CD4-positive, CD25-positive, alpha-beta regulatory T cell (primary cell): ENCODE measurements at regions not wholly inside any gene's neighbourhood (a gene's known extent, or its start where the extent isn't known, plus 50 kb on each side); places are given as distances from the start of the nearest gene placed in this dataset.

Experiments
- ATAC-seq, 2 donors: fragments of 150-1000 bp; cut with Tn5 transposase; one replicate each; pipeline ENCODE4 v1.10.0; 2021; ENCODE audit warnings: low read depth in 2 of 2, moderate number of reproducible peaks in 2 of 2, moderate library complexity in 1 of 2
- DNase-seq, 3 donors: peaks; one replicate each; pipeline versions ENCODE4 v3.0.0 to v3.0.0-alpha.2; 2012 to 2022; ENCODE audit warnings: mixed read lengths in 1 of 3
- H3K27ac ChIP-seq: one replicate; pipeline ENCODE4 v1.7.0; 2013; ENCODE audit warnings: mild to moderate bottlenecking, low read length; ENCODE audit not compliant: insufficient read depth, poor library complexity, severe bottlenecking
- H3K27me3 ChIP-seq: one replicate; pipeline ENCODE4 v1.7.0; 2013; ENCODE audit warnings: low read length; ENCODE audit not compliant: control insufficient read depth, insufficient read depth
- H3K36me3 ChIP-seq: one replicate; pipeline ENCODE4 v1.7.0; 2013; ENCODE audit warnings: mild to moderate bottlenecking, low read length, moderate library complexity; ENCODE audit not compliant: control insufficient read depth, insufficient read depth
- H3K4me1 ChIP-seq: 2 replicates; pipeline ENCODE4 v1.7.0; 2013; ENCODE audit warnings: mild to moderate bottlenecking, low read length; ENCODE audit not compliant: insufficient read depth, control insufficient read depth, poor library complexity, severe bottlenecking
- H3K4me3 ChIP-seq: one replicate; pipeline ENCODE4 v1.7.0; 2013; ENCODE audit warnings: low read depth, mild to moderate bottlenecking, low read length, moderate library complexity
- H3K9me3 ChIP-seq, 2 experiments: 1 replicate in 1 of 2; 2 replicates in 1 of 2; pipeline ENCODE4 v1.7.0; 2013; ENCODE audit warnings: low read length in 2 of 2, mild to moderate bottlenecking in 1 of 2, moderate library complexity in 1 of 2; ENCODE audit not compliant: control insufficient read depth in 2 of 2
- H3K27ac Mint-ChIP-seq, 3 donors: one replicate each; pipeline ENCODE4 v1.8.0; 2020 to 2022; ENCODE audit warnings: mild to moderate bottlenecking in 3 of 3, mixed read lengths in 3 of 3, moderate library complexity in 2 of 3
- H3K27me3 Mint-ChIP-seq: one replicate; pipeline ENCODE4 v1.8.0; 2022; ENCODE audit warnings: mild to moderate bottlenecking, mixed read lengths
- H3K36me3 Mint-ChIP-seq: one replicate; pipeline ENCODE4 v1.8.0; 2020; ENCODE audit warnings: mixed read lengths
- H3K4me1 Mint-ChIP-seq, 4 donors: one replicate each; pipeline ENCODE4 v1.8.0; 2020 to 2022; ENCODE audit warnings: mixed read lengths in 4 of 4, mild to moderate bottlenecking in 1 of 4
- H3K4me3 Mint-ChIP-seq, 4 donors: one replicate each; pipeline ENCODE4 v1.8.0; 2020 to 2022; ENCODE audit warnings: mild to moderate bottlenecking in 4 of 4, mixed read lengths in 4 of 4, moderate library complexity in 3 of 4
- H3K9me3 Mint-ChIP-seq, 7 donors: one replicate each; pipeline ENCODE4 v1.8.0; 2020 to 2022; ENCODE audit warnings: mixed read lengths in 7 of 7, mild to moderate bottlenecking in 3 of 7, moderate library complexity in 2 of 7

GRCh38 chr2:143835481-143835880 lies 684.4 kb downstream of the ZEB2 start:
- peaks cover 21% of the 10 kb centered on the region for H3K27me3 Mint-ChIP-seq
- Histone ChIP-seq H3K27ac (no peak overlapping the region), H3K27me3 (peaks cover 6% of the 10 kb centered on the region), H3K4me1 (no peaks in the 10 kb centered on the region), H3K4me3 (no peak overlapping the region), H3K9me3 (no peaks in the 10 kb centered on the region), H3K36me3 (no peaks in the 10 kb centered on the region)
- no peaks in the 10 kb centered on the region for H3K36me3 Mint-ChIP-seq
- no peak for ATAC-seq
- no peaks in the 10 kb centered on the region for H3K4me1 Mint-ChIP-seq
- H3K27ac Mint-ChIP-seq = no peak overlapping the region
- peaks cover 0 to 1% (median 0%) of the 10 kb centered on the region in 7 donors for H3K9me3 Mint-ChIP-seq
- no peak for DNase-seq
- H3K4me3 Mint-ChIP-seq = no peak overlapping the region

- DNase-seq = no peak
- Histone ChIP-seq H3K36me3 (no peaks in the 10 kb centered on the region), H3K4me1 (no peaks in the 10 kb centered on the region), H3K27ac (no peak overlapping the region), H3K27me3 (peaks cover 5% of the 10 kb centered on the region), H3K4me3 (no peak overlapping the region), H3K9me3 (no peaks in the 10 kb centered on the region)
- Mint-ChIP-seq H3K4me1 (no peaks in the 10 kb centered on the region), H3K36me3 (no peaks in the 10 kb centered on the region), H3K27ac (no peak overlapping the region), H3K4me3 (no peak overlapping the region), H3K27me3 (peaks cover 17% of the 10 kb centered on the region), H3K9me3 (peaks cover 0 to 1% (median 0%) of the 10 kb centered on the region in 7 donors)
- ATAC-seq = no peak
Measured at GRCh38 chr2:143833015-143833660, 686.8 kb downstream of the ZEB2 start.

- H3K4me3 Mint-ChIP-seq = no peak overlapping the region
- Histone ChIP-seq H3K36me3 (no peaks in the 10 kb centered on the region), H3K9me3 (no peaks in the 10 kb centered on the region), H3K4me1 (no peaks in the 10 kb centered on the region), H3K27ac (no peak overlapping the region), H3K27me3 (peaks cover 8% of the 10 kb centered on the region), H3K4me3 (no peak overlapping the region)
- H3K36me3 Mint-ChIP-seq = no peaks in the 10 kb centered on the region
- H3K4me1 Mint-ChIP-seq = no peaks in the 10 kb centered on the region
- H3K27me3 Mint-ChIP-seq = peaks cover 26% of the 10 kb centered on the region
- no peak overlapping the region for H3K27ac Mint-ChIP-seq
- DNase-seq = no peak
- no peak for ATAC-seq
- H3K9me3 Mint-ChIP-seq = no peaks in the 10 kb centered on the region
Measured at GRCh38 chr2:143830476-143830875, 689.4 kb downstream of the ZEB2 start.

- Mint-ChIP-seq H3K27me3 (peaks cover 21% of the 10 kb centered on the region), H3K4me3 (no peak overlapping the region), H3K36me3 (no peaks in the 10 kb centered on the region), H3K9me3 (no peaks in the 10 kb centered on the region), H3K27ac (no peak overlapping the region), H3K4me1 (no peaks in the 10 kb centered on the region)
- H3K4me3 ChIP-seq = no peak overlapping the region
- H3K36me3 ChIP-seq = no peaks in the 10 kb centered on the region
- ATAC-seq (no peak), DNase-seq (no peak)
- H3K27me3 ChIP-seq = peaks cover 7% of the 10 kb centered on the region
- no peaks in the 10 kb centered on the region for H3K9me3 ChIP-seq
- no peaks in the 10 kb centered on the region for H3K4me1 ChIP-seq
- H3K27ac ChIP-seq = no peak overlapping the region
Measured at GRCh38 chr2:143828763-143829537, 691.0 kb downstream of the ZEB2 start.

- ATAC-seq = no peak
- no peaks in the 10 kb centered on the region for H3K36me3 Mint-ChIP-seq
- Histone ChIP-seq H3K4me1 (no peaks in the 10 kb centered on the region), H3K27ac (no peak overlapping the region), H3K36me3 (no peaks in the 10 kb centered on the region), H3K4me3 (no peak overlapping the region), H3K9me3 (no peaks in the 10 kb centered on the region), H3K27me3 (peaks cover 5% of the 10 kb centered on the region)
- H3K9me3 Mint-ChIP-seq = no peaks in the 10 kb centered on the region
- H3K27ac Mint-ChIP-seq = no peak overlapping the region
- no peak for DNase-seq
- peaks cover 22% of the 10 kb centered on the region for H3K27me3 Mint-ChIP-seq
- peaks cover 0 to 4% (median 0%) of the 10 kb centered on the region in 4 donors for H3K4me1 Mint-ChIP-seq
- H3K4me3 Mint-ChIP-seq = no peak overlapping the region
Measured at GRCh38 chr2:143824791-143825190, 695.1 kb downstream of the ZEB2 start.

GRCh38 chr2:143823876-143824275 lies 694.7 kb downstream of the ARHGAP15 start:
- no peak for ATAC-seq
- Mint-ChIP-seq H3K36me3 (no peaks in the 10 kb centered on the region), H3K9me3 (no peaks in the 10 kb centered on the region), H3K27ac (no peak overlapping the region), H3K4me1 (peaks cover 0 to 4% (median 0%) of the 10 kb centered on the region in 4 donors), H3K4me3 (no peak overlapping the region), H3K27me3 (peaks cover 24% of the 10 kb centered on the region)
- Histone ChIP-seq H3K4me1 (no peaks in the 10 kb centered on the region), H3K27ac (no peak overlapping the region), H3K27me3 (peaks cover 5% of the 10 kb centered on the region), H3K36me3 (no peaks in the 10 kb centered on the region), H3K4me3 (no peak overlapping the region), H3K9me3 (no peaks in the 10 kb centered on the region)
- DNase-seq = no peak

GRCh38 chr2:143823296-143823695 lies 694.1 kb downstream of the ARHGAP15 start:
- H3K9me3 Mint-ChIP-seq = no peaks in the 10 kb centered on the region
- Histone ChIP-seq H3K4me3 (no peak overlapping the region), H3K36me3 (no peaks in the 10 kb centered on the region), H3K4me1 (no peaks in the 10 kb centered on the region), H3K27ac (no peak overlapping the region), H3K9me3 (no peaks in the 10 kb centered on the region), H3K27me3 (peaks cover 2% of the 10 kb centered on the region)
- peaks cover 0 to 4% (median 0%) of the 10 kb centered on the region in 4 donors for H3K4me1 Mint-ChIP-seq
- H3K27ac Mint-ChIP-seq = no peak overlapping the region
- H3K27me3 Mint-ChIP-seq = peaks cover 23% of the 10 kb centered on the region
- ATAC-seq (no peak), DNase-seq (no peak)
- no peaks in the 10 kb centered on the region for H3K36me3 Mint-ChIP-seq
- no peak overlapping the region for H3K4me3 Mint-ChIP-seq

- Histone ChIP-seq H3K27ac (no peak overlapping the region), H3K4me3 (no peak overlapping the region), H3K27me3 (peaks cover 2% of the 10 kb centered on the region), H3K36me3 (no peaks in the 10 kb centered on the region), H3K9me3 (no peaks in the 10 kb centered on the region), H3K4me1 (no peaks in the 10 kb centered on the region)
- H3K9me3 Mint-ChIP-seq = no peaks in the 10 kb centered on the region
- H3K27ac Mint-ChIP-seq = no peak overlapping the region
- peaks cover 18% of the 10 kb centered on the region for H3K27me3 Mint-ChIP-seq
- no peaks in the 10 kb centered on the region for H3K36me3 Mint-ChIP-seq
- no peak overlapping the region for H3K4me3 Mint-ChIP-seq
- H3K4me1 Mint-ChIP-seq = peaks cover 0 to 4% (median 0%) of the 10 kb centered on the region in 4 donors
- ATAC-seq = no peak
- DNase-seq = no peak
Measured at GRCh38 chr2:143822736-143823135, 693.5 kb downstream of the ARHGAP15 start.
